ENCODE measurements at regions not wholly inside any gene's neighbourhood (a gene's known extent, or its start where the extent isn't known, plus 50 kb on each side); places are given as distances from the start of the nearest gene placed in this dataset.

DNA sequence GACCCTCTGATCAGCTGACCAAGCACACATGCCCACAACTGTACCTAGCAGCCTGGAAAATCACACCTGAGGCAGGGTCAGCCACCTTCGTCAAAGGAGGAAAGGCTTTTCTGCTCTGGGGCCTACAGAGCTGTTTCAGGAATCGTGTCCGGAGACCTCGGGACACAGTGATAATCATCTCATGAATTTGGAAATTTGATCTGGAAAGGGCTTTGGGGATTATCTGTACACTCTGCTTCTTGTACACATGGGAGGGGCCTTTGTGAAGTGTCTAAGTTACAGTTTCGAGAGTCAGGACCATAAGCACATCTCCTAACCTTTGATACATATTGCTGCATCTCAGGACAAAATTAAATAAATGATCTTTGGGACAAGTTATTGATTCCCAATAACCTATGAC, 1421.2 kb upstream of the TENM4 start:
- TF ChIP-seq CEBPB (IDR thresholded peaks at IDR 0.05): no peak
- no peak for TF ChIP-seq TCF12 (IDR thresholded peaks at IDR 0.05; ENCODE audit: low read depth)
- no peak for TF ChIP-seq ZBTB7A (IDR thresholded peaks at IDR 0.05; ENCODE audit: low read depth)
- TF ChIP-seq RAD21 (IDR thresholded peaks at IDR 0.05; ENCODE audit: low read depth): no peak
- TF ChIP-seq EP300 (IDR thresholded peaks at IDR 0.05; ENCODE audit: borderline replicate concordance): no peak
- no peak for TF ChIP-seq EGR1 (IDR thresholded peaks at IDR 0.05)
- no peak for TF ChIP-seq NFIC (IDR thresholded peaks at IDR 0.05)
- TF ChIP-seq, protein P1, sequence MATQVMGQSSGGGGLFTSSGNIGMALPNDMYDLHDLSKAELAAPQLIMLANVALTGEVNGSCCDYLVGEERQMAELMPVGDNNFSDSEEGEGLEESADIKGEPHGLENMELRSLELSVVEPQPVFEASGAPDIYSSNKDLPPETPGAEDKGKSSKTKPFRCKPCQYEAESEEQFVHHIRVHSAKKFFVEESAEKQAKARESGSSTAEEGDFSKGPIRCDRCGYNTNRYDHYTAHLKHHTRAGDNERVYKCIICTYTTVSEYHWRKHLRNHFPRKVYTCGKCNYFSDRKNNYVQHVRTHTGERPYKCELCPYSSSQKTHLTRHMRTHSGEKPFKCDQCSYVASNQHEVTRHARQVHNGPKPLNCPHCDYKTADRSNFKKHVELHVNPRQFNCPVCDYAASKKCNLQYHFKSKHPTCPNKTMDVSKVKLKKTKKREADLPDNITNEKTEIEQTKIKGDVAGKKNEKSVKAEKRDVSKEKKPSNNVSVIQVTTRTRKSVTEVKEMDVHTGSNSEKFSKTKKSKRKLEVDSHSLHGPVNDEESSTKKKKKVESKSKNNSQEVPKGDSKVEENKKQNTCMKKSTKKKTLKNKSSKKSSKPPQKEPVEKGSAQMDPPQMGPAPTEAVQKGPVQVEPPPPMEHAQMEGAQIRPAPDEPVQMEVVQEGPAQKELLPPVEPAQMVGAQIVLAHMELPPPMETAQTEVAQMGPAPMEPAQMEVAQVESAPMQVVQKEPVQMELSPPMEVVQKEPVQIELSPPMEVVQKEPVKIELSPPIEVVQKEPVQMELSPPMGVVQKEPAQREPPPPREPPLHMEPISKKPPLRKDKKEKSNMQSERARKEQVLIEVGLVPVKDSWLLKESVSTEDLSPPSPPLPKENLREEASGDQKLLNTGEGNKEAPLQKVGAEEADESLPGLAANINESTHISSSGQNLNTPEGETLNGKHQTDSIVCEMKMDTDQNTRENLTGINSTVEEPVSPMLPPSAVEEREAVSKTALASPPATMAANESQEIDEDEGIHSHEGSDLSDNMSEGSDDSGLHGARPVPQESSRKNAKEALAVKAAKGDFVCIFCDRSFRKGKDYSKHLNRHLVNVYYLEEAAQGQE (IDR thresholded peaks at IDR 0.05; ENCODE audit: low read depth): no peak
- TF ChIP-seq, protein P2, sequence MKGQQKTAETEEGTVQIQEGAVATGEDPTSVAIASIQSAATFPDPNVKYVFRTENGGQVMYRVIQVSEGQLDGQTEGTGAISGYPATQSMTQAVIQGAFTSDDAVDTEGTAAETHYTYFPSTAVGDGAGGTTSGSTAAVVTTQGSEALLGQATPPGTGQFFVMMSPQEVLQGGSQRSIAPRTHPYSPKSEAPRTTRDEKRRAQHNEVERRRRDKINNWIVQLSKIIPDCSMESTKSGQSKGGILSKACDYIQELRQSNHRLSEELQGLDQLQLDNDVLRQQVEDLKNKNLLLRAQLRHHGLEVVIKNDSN (IDR thresholded peaks at IDR 0.05): no peak
- no peak for TF ChIP-seq TEAD4 (IDR thresholded peaks at IDR 0.05)
- TF ChIP-seq CREB1 (IDR thresholded peaks at IDR 0.05; ENCODE audit: low read depth): no peak
- TF ChIP-seq YY1 (IDR thresholded peaks at IDR 0.05; ENCODE audit: low read depth): no peak
- TF ChIP-seq MAX (IDR thresholded peaks at IDR 0.05): no peak

DNA sequence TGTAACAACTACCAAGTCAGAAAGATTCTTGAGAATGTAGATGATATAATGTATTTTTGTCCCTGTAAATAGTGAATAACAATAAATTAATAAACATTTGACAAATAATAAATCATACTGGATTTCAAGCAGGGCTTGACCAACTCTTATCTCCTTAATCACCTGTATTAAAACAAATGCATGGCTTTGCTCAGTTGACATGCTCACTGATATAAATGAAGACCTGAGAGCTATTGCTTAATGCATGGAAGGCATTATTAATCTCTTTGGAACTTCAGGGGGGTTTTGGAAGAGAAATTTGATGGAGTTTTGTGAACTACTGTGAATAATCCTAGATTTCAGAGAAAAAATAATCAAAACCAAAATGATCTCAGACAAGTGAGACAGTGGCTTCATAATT, 1420.4 kb upstream of the TENM4 start:
- TF ChIP-seq MAX (IDR thresholded peaks at IDR 0.05): no peak
- TF ChIP-seq FOXM1 (IDR thresholded peaks at IDR 0.05; ENCODE audit: borderline replicate concordance, low read depth): no peak
- TF ChIP-seq CREB1 (IDR thresholded peaks at IDR 0.05; ENCODE audit: low read depth): no peak
- no peak for TF ChIP-seq ZBTB7A (IDR thresholded peaks at IDR 0.05; ENCODE audit: low read depth)
- TF ChIP-seq, protein P2 (IDR thresholded peaks at IDR 0.05): no peak
- TF ChIP-seq, protein P1 (IDR thresholded peaks at IDR 0.05; ENCODE audit: low read depth): no peak
- no peak for TF ChIP-seq RAD21 (IDR thresholded peaks at IDR 0.05; ENCODE audit: low read depth)
- no peak for TF ChIP-seq TEAD4 (IDR thresholded peaks at IDR 0.05)
- no peak for TF ChIP-seq TAF1 (IDR thresholded peaks at IDR 0.05; ENCODE audit: low read depth)

GRCh38 chr11:80860632-80861031, 1419.8 kb upstream of the TENM4 start:
- no peak for TF ChIP-seq RAD21 (IDR thresholded peaks at IDR 0.05; ENCODE audit: low read depth)
- TF ChIP-seq, protein P2 (IDR thresholded peaks at IDR 0.05): no peak

- TF ChIP-seq TEAD4 (IDR thresholded peaks at IDR 0.05) (no peak), TCF12 (IDR thresholded peaks at IDR 0.05; ENCODE audit: low read depth) (no peak), ZBTB7A (IDR thresholded peaks at IDR 0.05; ENCODE audit: low read depth) (no peak), RAD21 (IDR thresholded peaks at IDR 0.05; ENCODE audit: low read depth) (no peak), EGR1 (IDR thresholded peaks at IDR 0.05) (no peak), MAX (IDR thresholded peaks at IDR 0.05) (no peak), CEBPB (IDR thresholded peaks at IDR 0.05) (no peak), YY1 (IDR thresholded peaks at IDR 0.05; ENCODE audit: low read depth) (no peak)
- TF ChIP-seq, protein P2 (IDR thresholded peaks at IDR 0.05): no peak
These were observed 1415.2 kb upstream of the TENM4 start for GRCh38 chr11:80856066-80856465.

DNA sequence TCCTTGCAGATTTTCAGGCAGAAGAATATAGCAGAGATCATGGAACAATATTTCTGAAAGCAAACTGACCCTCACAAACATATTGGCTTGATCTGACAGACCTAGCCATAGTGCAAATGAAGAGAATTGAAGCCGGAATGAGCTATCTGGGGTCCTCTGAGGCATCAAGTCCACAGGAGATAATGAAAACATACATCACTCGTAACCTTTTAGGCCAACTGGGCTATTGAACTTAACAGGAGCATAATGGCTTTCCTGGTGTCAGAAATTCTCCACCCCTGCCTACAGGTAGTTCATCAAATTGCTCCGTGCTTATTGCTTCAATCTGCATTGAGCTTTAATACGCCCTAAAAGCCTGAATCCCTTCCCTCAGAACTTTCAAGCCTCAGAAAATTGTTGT, 1414.6 kb upstream of the TENM4 start:
- TF ChIP-seq TCF12 (IDR thresholded peaks at IDR 0.05; ENCODE audit: low read depth) (no peak), CEBPB (IDR thresholded peaks at IDR 0.05) (no peak), CREB1 (IDR thresholded peaks at IDR 0.05; ENCODE audit: low read depth) (no peak), RAD21 (IDR thresholded peaks at IDR 0.05; ENCODE audit: low read depth) (no peak), YY1 (IDR thresholded peaks at IDR 0.05; ENCODE audit: low read depth) (no peak), FOXM1 (IDR thresholded peaks at IDR 0.05; ENCODE audit: borderline replicate concordance, low read depth) (no peak), NFIC (IDR thresholded peaks at IDR 0.05) (no peak)
- TF ChIP-seq, protein P1 (IDR thresholded peaks at IDR 0.05; ENCODE audit: low read depth): no peak

Data from Ishikawa (cell line).